ENCODE measurements at regions not wholly inside any gene's neighbourhood (a gene's known extent, or its start where the extent isn't known, plus 50 kb on each side); places are given as distances from the start of the nearest gene placed in this dataset.

GRCh38 chr7:18364396-18364795 is 131.2 kb upstream of the HDAC9 start:
- TF ChIP-seq, protein P1, sequence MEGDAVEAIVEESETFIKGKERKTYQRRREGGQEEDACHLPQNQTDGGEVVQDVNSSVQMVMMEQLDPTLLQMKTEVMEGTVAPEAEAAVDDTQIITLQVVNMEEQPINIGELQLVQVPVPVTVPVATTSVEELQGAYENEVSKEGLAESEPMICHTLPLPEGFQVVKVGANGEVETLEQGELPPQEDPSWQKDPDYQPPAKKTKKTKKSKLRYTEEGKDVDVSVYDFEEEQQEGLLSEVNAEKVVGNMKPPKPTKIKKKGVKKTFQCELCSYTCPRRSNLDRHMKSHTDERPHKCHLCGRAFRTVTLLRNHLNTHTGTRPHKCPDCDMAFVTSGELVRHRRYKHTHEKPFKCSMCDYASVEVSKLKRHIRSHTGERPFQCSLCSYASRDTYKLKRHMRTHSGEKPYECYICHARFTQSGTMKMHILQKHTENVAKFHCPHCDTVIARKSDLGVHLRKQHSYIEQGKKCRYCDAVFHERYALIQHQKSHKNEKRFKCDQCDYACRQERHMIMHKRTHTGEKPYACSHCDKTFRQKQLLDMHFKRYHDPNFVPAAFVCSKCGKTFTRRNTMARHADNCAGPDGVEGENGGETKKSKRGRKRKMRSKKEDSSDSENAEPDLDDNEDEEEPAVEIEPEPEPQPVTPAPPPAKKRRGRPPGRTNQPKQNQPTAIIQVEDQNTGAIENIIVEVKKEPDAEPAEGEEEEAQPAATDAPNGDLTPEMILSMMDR (IDR thresholded peaks at IDR 0.05; ENCODE audit: control insufficient read depth, insufficient read depth, low read depth, low read length, missing control alignments) = no peak
- H3K4me3 ChIP-seq (ENCODE audit: control insufficient read depth, low read depth, low read length) = no peak overlapping the region
- no peak for DNase-seq (ENCODE audit: low read depth)

DNA sequence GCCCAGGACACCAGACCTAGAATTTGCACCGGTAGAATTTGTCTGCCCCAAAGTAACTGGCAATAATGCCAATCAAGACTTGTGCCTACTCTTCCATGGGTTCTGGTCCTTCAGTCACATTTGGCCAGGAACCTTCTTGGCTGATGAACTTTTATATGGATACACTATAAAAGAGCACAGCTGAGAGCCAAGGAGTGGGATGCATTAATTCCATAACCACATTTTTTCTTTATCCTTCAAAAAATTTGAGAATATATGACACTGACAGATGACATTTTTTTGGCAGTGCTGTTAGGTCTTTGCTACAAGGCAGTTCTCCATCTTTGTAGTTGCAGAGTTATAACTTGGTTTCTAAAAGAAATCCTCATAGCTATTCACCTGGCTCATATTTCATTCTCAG is 129.2 kb upstream of the HDAC9 start:
- TF ChIP-seq, protein P1 (IDR thresholded peaks at IDR 0.05; ENCODE audit: control insufficient read depth, insufficient read depth, low read depth, low read length, missing control alignments) = no peak
- no peak for DNase-seq (ENCODE audit: low read depth)
- H3K4me3 ChIP-seq (ENCODE audit: control insufficient read depth, low read depth, low read length) = no peak overlapping the region

DNA sequence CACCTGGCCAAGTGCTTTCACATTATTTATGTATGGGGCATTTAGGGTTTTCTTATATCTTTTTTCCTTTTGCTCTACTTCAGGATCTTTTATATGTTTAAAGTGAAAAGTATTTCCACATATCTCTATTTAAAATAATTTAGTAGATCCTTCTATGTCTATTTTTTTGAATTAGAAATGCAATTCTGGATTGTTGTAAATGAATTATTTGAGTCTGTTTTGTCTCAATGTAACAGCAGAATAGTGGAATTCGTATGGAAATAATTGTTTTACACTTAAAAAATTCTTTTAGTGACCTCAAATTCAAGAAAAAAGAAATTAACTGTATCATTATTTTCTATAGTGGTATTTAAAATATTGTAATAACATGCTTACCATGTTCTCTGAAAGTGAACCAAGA is 126.5 kb upstream of the HDAC9 start:
- TF ChIP-seq, protein P1 (IDR thresholded peaks at IDR 0.05; ENCODE audit: control insufficient read depth, insufficient read depth, low read depth, low read length, missing control alignments) = no peak
- no peak overlapping the region for H3K4me3 ChIP-seq (ENCODE audit: control insufficient read depth, low read depth, low read length)
- no peak for DNase-seq (ENCODE audit: low read depth)

- TF ChIP-seq, protein P1 (IDR thresholded peaks at IDR 0.05; ENCODE audit: control insufficient read depth, insufficient read depth, low read depth, low read length, missing control alignments) = no peak
- H3K4me3 ChIP-seq (ENCODE audit: control insufficient read depth, low read depth, low read length) = no peak overlapping the region
- no peak for DNase-seq (ENCODE audit: low read depth)
Measured at GRCh38 chr7:18370633-18371032, 124.9 kb upstream of the HDAC9 start.

- DNase-seq (ENCODE audit: low read depth) = no peak
- TF ChIP-seq, protein P1 (IDR thresholded peaks at IDR 0.05; ENCODE audit: control insufficient read depth, insufficient read depth, low read depth, low read length, missing control alignments) = no peak
- no peak overlapping the region for H3K4me3 ChIP-seq (ENCODE audit: control insufficient read depth, low read depth, low read length)
Measured at GRCh38 chr7:18378989-18379605, 116.5 kb upstream of the HDAC9 start.

GRCh38 chr7:18384491-18385143 is 110.9 kb upstream of the HDAC9 start:
- no peak overlapping the region for H3K4me3 ChIP-seq (ENCODE audit: control insufficient read depth, low read depth, low read length)
- DNase-seq (ENCODE audit: low read depth) = no peak
- TF ChIP-seq, protein P1 (IDR thresholded peaks at IDR 0.05; ENCODE audit: control insufficient read depth, insufficient read depth, low read depth, low read length, missing control alignments) = no peak

All from AG09309 (cell line).